ENCODE measurements at regions not wholly inside any gene's neighbourhood (a gene's known extent, or its start where the extent isn't known, plus 50 kb on each side); places are given as distances from the start of the nearest gene placed in this dataset.

- Histone ChIP-seq H3K4me3 (no peak overlapping the region), H3K27ac (no peak overlapping the region)
- TF ChIP-seq CTCF (IDR thresholded peaks at IDR 0.05) = no peak
- no peak for DNase-seq (ENCODE audit: low spot score)
Measured at GRCh38 chr5:120841830-120842229, 377.7 kb downstream of the PRR16 start.

- no peak overlapping the region for H3K27ac ChIP-seq
- no peak for TF ChIP-seq CTCF (IDR thresholded peaks at IDR 0.05)
- no peak overlapping the region for H3K4me3 ChIP-seq
- DNase-seq (ENCODE audit: low spot score) = no peak
Measured at GRCh38 chr5:120843390-120843980, 379.4 kb downstream of the PRR16 start.

- no peak for TF ChIP-seq CTCF (IDR thresholded peaks at IDR 0.05)
- Histone ChIP-seq H3K27ac (no peak overlapping the region), H3K4me3 (no peak overlapping the region)
- DNase-seq (ENCODE audit: low spot score) = no peak
Measured at GRCh38 chr5:120848883-120849282, 384.8 kb downstream of the PRR16 start.

GRCh38 chr5:120852222-120852860 is 388.2 kb downstream of the PRR16 start:
- no peak overlapping the region for H3K4me3 ChIP-seq
- no peak for TF ChIP-seq CTCF (IDR thresholded peaks at IDR 0.05)
- no peak overlapping the region for H3K27ac ChIP-seq
- DNase-seq (ENCODE audit: low spot score) = no peak

GRCh38 chr5:120866997-120867396 is 402.9 kb downstream of the PRR16 start:
- H3K27ac ChIP-seq = no peak overlapping the region
- no peak for TF ChIP-seq CTCF (IDR thresholded peaks at IDR 0.05)
- no peak overlapping the region for H3K4me3 ChIP-seq
- DNase-seq (ENCODE audit: low spot score) = no peak

GRCh38 chr5:120869831-120870230 is 405.7 kb downstream of the PRR16 start:
- H3K4me3 ChIP-seq = no peak overlapping the region
- no peak for TF ChIP-seq CTCF (IDR thresholded peaks at IDR 0.05)
- DNase-seq (ENCODE audit: low spot score) = no peak

GRCh38 chr5:120872297-120872696 is 408.2 kb downstream of the PRR16 start:
- TF ChIP-seq CTCF (IDR thresholded peaks at IDR 0.05) = no peak
- DNase-seq (ENCODE audit: low spot score) = no peak
- Histone ChIP-seq H3K27ac (no peak overlapping the region), H3K4me3 (no peak overlapping the region)

More at GRCh38 chr5:120869831-120870230, 405.7 kb downstream of the PRR16 start:
- no peak overlapping the region for H3K27ac ChIP-seq
